ENCODE measurements at regions not wholly inside any gene's neighbourhood (a gene's known extent, or its start where the extent isn't known, plus 50 kb on each side); places are given as distances from the start of the nearest gene placed in this dataset.

GRCh38 chr6:56699066-56699654 is 56.5 kb upstream of the DST start:
- no peak overlapping the region for H3K4me3 ChIP-seq (ENCODE audit: low read depth, low read length)
- no peak for DNase-seq (ENCODE audit: low read depth)
- TF ChIP-seq, protein P1, sequence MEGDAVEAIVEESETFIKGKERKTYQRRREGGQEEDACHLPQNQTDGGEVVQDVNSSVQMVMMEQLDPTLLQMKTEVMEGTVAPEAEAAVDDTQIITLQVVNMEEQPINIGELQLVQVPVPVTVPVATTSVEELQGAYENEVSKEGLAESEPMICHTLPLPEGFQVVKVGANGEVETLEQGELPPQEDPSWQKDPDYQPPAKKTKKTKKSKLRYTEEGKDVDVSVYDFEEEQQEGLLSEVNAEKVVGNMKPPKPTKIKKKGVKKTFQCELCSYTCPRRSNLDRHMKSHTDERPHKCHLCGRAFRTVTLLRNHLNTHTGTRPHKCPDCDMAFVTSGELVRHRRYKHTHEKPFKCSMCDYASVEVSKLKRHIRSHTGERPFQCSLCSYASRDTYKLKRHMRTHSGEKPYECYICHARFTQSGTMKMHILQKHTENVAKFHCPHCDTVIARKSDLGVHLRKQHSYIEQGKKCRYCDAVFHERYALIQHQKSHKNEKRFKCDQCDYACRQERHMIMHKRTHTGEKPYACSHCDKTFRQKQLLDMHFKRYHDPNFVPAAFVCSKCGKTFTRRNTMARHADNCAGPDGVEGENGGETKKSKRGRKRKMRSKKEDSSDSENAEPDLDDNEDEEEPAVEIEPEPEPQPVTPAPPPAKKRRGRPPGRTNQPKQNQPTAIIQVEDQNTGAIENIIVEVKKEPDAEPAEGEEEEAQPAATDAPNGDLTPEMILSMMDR (IDR thresholded peaks at IDR 0.05; ENCODE audit: low read depth, low read length, missing control alignments), result no peak

GRCh38 chr6:56695702-56696101 is 53.0 kb upstream of the DST start:
- no peak for DNase-seq (ENCODE audit: low read depth)
- H3K4me3 ChIP-seq (ENCODE audit: low read depth, low read length), result no peak overlapping the region
- TF ChIP-seq, protein P1 (IDR thresholded peaks at IDR 0.05; ENCODE audit: low read depth, low read length, missing control alignments), result no peak

DNA sequence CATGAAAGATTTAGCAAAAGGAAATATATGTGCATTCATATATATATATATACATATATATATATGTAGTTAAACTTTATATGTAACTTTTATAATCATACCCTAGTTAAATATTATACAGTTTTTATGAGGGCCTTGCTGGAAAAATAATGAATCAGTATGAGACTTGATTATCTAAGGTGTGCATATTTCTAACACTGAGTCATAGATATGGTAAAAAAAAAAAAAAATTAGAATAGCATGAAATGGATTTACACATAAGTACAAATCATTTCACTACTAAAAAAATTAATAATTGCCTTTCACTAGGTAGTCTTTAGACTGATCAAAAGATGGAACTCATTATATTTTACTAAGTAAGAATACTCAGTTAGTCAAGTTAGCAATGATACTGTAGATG is 51.3 kb upstream of the DST start:
- DNase-seq (ENCODE audit: low read depth), result no peak
- H3K4me3 ChIP-seq (ENCODE audit: low read depth, low read length), result no peak overlapping the region
- TF ChIP-seq, protein P1 (IDR thresholded peaks at IDR 0.05; ENCODE audit: low read depth, low read length, missing control alignments), result no peak

DNA sequence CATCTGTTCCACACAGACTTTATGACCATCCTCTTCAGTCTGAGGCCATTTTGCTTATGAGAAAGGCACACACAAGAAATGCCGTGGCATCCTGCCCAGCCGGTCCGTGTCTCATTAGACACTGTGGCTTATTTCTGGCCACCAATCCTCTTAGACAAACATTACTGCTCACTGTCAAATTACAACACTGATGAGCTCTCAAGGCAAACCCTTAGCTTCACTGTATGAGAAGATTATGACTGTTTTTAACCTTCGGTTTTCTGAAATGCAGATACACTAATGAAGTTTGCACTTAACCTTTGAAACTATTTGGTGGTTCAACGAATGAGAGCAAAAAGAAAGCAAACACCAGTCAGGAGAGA is 50.5 kb upstream of the DST start:
- no peak overlapping the region for H3K4me3 ChIP-seq (ENCODE audit: low read depth, low read length)
- DNase-seq (ENCODE audit: low read depth), result no peak
- TF ChIP-seq, protein P1 (IDR thresholded peaks at IDR 0.05; ENCODE audit: low read depth, low read length, missing control alignments), result no peak

- TF ChIP-seq, protein P1 (IDR thresholded peaks at IDR 0.05; ENCODE audit: low read depth, low read length, missing control alignments), result no peak
- no peak overlapping the region for H3K4me3 ChIP-seq (ENCODE audit: low read depth, low read length)
- DNase-seq (ENCODE audit: low read depth), result no peak
Measured at GRCh38 chr6:56692523-56693245, 50.0 kb upstream of the DST start.

Data from GM12864 (cell line).